Psoas muscle (tissue), 7 donors: ENCODE measurements at regions not wholly inside any gene's neighbourhood (a gene's known extent, or its start where the extent isn't known, plus 50 kb on each side); places are given as distances from the start of the nearest gene placed in this dataset.

Experiments used
- ATAC-seq, 4 donors: fragments of 200-7000 bp; cut with Tn5 transposase; one replicate each; pipeline ENCODE4 v1.9.1; 2020; ENCODE audit warnings: moderate library complexity in 3 of 4, mild to moderate bottlenecking in 2 of 4
- DNase-seq, 2 donors: peaks; one replicate each; pipeline ENCODE4 v3.0.0-alpha.2; 2020
- H3K27ac ChIP-seq: fragments of 200-600 bp; one replicate; pipeline ENCODE4 v1.8.0; 2022
- H3K27me3 ChIP-seq, 3 donors: fragments of 200-600 bp in 1 of 3; one replicate each; pipeline versions ENCODE4 v1.6.1 to v1.8.0; 2013 to 2022; ENCODE audit warnings: low read length in 2 of 3, mild to moderate bottlenecking in 2 of 3, moderate library complexity in 1 of 3; ENCODE audit not compliant: insufficient read depth in 3 of 3
- H3K36me3 ChIP-seq, 2 donors: fragments of 200-600 bp in 1 of 2; one replicate each; pipeline versions ENCODE4 v1.6.1 to v1.8.0; 2013 to 2022; ENCODE audit warnings: low read depth in 1 of 2, mild to moderate bottlenecking in 1 of 2, moderate library complexity in 1 of 2; ENCODE audit not compliant: insufficient read depth in 1 of 2
- H3K4me1 ChIP-seq: fragments of 200-600 bp; one replicate; pipeline ENCODE4 v1.8.0; 2022
- H3K4me3 ChIP-seq: fragments of 200-600 bp; one replicate; pipeline ENCODE4 v1.8.0; 2022; ENCODE audit warnings: mild to moderate bottlenecking
- H3K9me3 ChIP-seq: fragments of 200-600 bp; one replicate; pipeline ENCODE4 v1.8.0; 2022
- WGBS, 3 donors: extraction: QIAGEN DNeasy Blood & Tissue Kit; methylation state at CpG; one replicate each; pipeline versions ENCODE4 v1.1.6 to v1.1.7; 2013; 5-methylcytosine and 5-hydroxymethylcytosine counted together
- intact Hi-C, 2 donors: fragments of 100-400 bp; cut with DNase I; formaldehyde crosslinking; loops; one replicate each; pipeline versions ENCODE4 v1.11.0 to v1.14.2; 2022
- TF ChIP-seq, protein P1 (sequence below): fragments of 200-600 bp; IDR thresholded peaks from one replicate; pipeline ENCODE4 v1.8.0; 2022; ENCODE audit warnings: antibody characterized with exemption
- donor health status: healthy with polysubstance abuse.
- donor health status: DM: no; HTN: no; CAD: no; lungs with moderate emphysema.
- donor health status: Bipolar disorder and iron deficiency.
- donor health status: healthy.
- donor health status: DM: yes; HTN: yes; CAD: no.
- donor health status: DM: no; HTN: no; CAD: no.
- donor health status: DM: yes; HTN: yes; CAD: no.

DNA sequence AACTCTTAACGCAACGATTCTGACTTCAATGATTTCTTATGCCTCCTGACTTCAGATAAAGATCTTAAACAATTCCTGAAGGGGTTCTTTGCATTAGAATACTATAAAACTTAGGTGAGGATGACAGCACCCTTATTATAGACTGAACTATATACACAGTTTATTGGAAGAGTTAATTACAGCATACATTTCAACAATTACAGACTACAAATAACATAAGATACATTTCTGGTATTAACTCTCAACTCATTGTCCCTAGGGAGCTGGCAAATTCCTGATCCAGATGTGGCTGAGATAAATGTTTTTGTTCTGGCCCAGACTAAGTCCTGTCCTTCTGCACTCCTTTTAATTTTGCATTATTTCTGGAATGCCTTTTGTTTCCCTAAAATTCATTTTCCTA, 155.5 kb upstream of the TMC3 start:
- Histone ChIP-seq H3K27ac (no peak overlapping the region), H3K4me3 (no peak overlapping the region), H3K27me3 (no peaks in the 10 kb centered on the region), H3K9me3 (no peaks in the 10 kb centered on the region), H3K4me1 (no peaks in the 10 kb centered on the region), H3K36me3 (no peaks in the 10 kb centered on the region)
- TF ChIP-seq, protein P1, sequence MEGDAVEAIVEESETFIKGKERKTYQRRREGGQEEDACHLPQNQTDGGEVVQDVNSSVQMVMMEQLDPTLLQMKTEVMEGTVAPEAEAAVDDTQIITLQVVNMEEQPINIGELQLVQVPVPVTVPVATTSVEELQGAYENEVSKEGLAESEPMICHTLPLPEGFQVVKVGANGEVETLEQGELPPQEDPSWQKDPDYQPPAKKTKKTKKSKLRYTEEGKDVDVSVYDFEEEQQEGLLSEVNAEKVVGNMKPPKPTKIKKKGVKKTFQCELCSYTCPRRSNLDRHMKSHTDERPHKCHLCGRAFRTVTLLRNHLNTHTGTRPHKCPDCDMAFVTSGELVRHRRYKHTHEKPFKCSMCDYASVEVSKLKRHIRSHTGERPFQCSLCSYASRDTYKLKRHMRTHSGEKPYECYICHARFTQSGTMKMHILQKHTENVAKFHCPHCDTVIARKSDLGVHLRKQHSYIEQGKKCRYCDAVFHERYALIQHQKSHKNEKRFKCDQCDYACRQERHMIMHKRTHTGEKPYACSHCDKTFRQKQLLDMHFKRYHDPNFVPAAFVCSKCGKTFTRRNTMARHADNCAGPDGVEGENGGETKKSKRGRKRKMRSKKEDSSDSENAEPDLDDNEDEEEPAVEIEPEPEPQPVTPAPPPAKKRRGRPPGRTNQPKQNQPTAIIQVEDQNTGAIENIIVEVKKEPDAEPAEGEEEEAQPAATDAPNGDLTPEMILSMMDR, result no peak
- DNase-seq (no peak), ATAC-seq (no peak)
- WGBS, 3 donors, result 43 to 51% (median 50%) methylated on average over 2 of the region's 2 CpGs
- intact Hi-C loops, result no loop called here

DNA sequence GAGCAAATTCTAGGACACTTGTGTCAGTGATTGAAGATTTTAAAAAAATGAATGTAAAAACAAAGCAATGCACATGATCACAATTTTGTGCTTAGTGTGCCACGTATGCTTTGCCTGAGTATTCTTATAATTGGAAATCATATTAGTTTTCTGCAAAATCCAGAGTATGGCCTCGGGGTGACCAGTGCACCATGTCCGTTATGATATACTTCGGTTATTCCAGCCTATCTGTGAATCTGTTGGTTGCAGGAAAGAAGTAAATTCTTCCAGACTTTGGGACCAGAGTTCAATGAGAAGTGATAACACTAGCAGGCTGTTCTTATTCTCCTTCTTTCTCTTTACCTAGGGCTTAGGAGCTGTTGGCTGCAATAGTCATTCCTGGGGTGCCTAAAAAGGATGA, 152.0 kb upstream of the TMC3 start:
- no peaks in the 10 kb centered on the region for H3K4me1 ChIP-seq
- H3K4me3 ChIP-seq, result no peak overlapping the region
- TF ChIP-seq, protein P1, result no peak
- no peak overlapping the region for H3K27ac ChIP-seq
- no peak for DNase-seq
- no peaks in the 10 kb centered on the region for H3K9me3 ChIP-seq
- intact Hi-C loops, result no loop called here
- WGBS, 3 donors, result 89 to 93% (median 89%) methylated on average over 4 of the region's 4 CpGs
- no peaks in the 10 kb centered on the region for H3K36me3 ChIP-seq
- no peaks in the 10 kb centered on the region for H3K27me3 ChIP-seq
- ATAC-seq, result no peak

DNA sequence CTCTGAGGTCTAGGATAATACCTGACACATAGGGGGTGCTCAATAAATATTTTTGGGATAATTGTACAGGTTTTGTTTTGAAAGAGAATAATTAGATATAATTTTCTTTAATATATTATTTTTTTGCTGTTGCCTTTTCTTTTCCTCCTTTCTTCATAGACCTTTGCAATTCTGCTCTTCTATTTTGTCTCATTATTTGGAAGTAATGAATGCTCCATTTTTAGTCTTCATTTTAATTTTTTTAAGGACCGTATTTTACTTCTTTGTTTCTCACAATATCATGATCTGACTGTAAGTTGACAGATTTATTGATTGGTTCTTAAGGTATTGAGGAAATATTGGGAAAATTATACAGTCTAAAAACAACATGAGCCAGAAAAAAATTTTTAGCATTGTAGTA, 150.5 kb upstream of the TMC3 start:
- Histone ChIP-seq H3K4me3 (no peak overlapping the region), H3K27me3 (no peaks in the 10 kb centered on the region), H3K9me3 (no peaks in the 10 kb centered on the region), H3K36me3 (no peaks in the 10 kb centered on the region), H3K27ac (no peak overlapping the region), H3K4me1 (no peaks in the 10 kb centered on the region)
- no peak for DNase-seq
- 96 to 100% (median 97%) methylated on average over 1 of the region's 1 CpG for WGBS, 3 donors
- TF ChIP-seq, protein P1, result no peak
- no peak for ATAC-seq
- intact Hi-C loops, result no loop called here

- intact Hi-C loops, result no loop called here
- TF ChIP-seq, protein P1, result no peak
These were observed 149.9 kb upstream of the TMC3 start for GRCh38 chr15:81523867-81524266.

DNA sequence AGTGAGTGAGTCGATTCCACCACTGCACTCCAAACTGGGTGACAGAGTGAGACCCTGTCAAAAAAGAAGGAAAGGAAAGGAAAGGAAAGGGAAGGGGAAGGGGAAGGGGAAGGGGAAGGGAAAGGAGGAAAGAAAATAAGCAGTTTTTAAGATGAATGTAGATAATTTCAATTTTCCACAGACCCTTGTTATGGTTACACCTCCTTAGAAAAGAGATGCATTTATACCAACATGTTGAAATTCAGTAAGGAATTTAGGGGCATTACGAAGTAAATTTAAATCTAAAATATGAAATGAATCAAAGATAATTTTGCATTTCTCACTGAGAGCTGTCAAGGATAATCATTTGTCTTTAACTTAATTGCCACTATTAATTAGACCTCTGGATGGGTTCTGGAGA, 146.5 kb upstream of the TMC3 start:
- WGBS, 3 donors, result 79 to 97% (median 90%) methylated on average over 2 of the region's 2 CpGs
- TF ChIP-seq, protein P1, result no peak
- Histone ChIP-seq H3K27me3 (peaks cover 0 to 4% (median 0%) of the 10 kb centered on the region in 3 donors), H3K9me3 (no peaks in the 10 kb centered on the region), H3K4me3 (no peak overlapping the region), H3K4me1 (no peaks in the 10 kb centered on the region), H3K36me3 (no peaks in the 10 kb centered on the region), H3K27ac (no peak overlapping the region)
- ATAC-seq (no peak), DNase-seq (no peak)
- intact Hi-C loops, result no loop called here

More at GRCh38 chr15:81523867-81524266, 149.9 kb upstream of the TMC3 start:
- Histone ChIP-seq H3K27me3 (no peaks in the 10 kb centered on the region), H3K9me3 (no peaks in the 10 kb centered on the region), H3K27ac (no peak overlapping the region), H3K4me3 (no peak overlapping the region), H3K36me3 (no peaks in the 10 kb centered on the region), H3K4me1 (no peaks in the 10 kb centered on the region)
- no peak for DNase-seq
- WGBS, 3 donors, result 74 to 77% (median 77%) methylated on average over 2 of the region's 2 CpGs
- ATAC-seq, result no peak
